HG03095 (cell line): ENCODE measurements at regions not wholly inside any gene's neighbourhood (a gene's known extent, or its start where the extent isn't known, plus 50 kb on each side); places are given as distances from the start of the nearest gene placed in this dataset.
"Not testable (repeated sequence)": the region's sequence is repeated elsewhere in the genome, so short reads cannot be mapped to it uniquely, and the experiment has no call there.

Experiments used
- ATAC-seq: cut with Tn5 transposase; IDR thresholded peaks from one replicate; pipeline ENCODE4 v1.9.1; 2021; ENCODE audit warnings: moderate library complexity; ENCODE audit not compliant: unreplicated experiment

DNA sequence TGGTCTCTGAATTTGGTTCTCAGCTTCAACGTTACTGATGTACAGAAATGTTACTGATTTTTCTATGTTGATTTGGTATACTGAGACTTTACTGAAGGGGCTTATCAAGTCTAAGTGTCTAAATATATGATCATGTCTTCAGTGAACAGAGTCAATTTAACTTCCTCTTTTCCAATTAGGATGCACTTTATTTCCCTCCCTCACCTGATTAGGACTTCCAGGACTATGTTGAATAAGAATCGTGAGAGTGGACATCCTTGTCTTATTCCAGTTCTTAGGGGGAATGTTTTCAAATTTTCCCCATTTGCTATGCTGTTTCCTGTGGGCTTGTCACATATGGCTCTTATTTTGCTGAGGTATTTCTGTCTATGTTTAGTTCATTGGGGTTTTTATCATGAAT, 349.5 kb downstream of the PRR16 start:
- ATAC-seq, result no peak

DNA sequence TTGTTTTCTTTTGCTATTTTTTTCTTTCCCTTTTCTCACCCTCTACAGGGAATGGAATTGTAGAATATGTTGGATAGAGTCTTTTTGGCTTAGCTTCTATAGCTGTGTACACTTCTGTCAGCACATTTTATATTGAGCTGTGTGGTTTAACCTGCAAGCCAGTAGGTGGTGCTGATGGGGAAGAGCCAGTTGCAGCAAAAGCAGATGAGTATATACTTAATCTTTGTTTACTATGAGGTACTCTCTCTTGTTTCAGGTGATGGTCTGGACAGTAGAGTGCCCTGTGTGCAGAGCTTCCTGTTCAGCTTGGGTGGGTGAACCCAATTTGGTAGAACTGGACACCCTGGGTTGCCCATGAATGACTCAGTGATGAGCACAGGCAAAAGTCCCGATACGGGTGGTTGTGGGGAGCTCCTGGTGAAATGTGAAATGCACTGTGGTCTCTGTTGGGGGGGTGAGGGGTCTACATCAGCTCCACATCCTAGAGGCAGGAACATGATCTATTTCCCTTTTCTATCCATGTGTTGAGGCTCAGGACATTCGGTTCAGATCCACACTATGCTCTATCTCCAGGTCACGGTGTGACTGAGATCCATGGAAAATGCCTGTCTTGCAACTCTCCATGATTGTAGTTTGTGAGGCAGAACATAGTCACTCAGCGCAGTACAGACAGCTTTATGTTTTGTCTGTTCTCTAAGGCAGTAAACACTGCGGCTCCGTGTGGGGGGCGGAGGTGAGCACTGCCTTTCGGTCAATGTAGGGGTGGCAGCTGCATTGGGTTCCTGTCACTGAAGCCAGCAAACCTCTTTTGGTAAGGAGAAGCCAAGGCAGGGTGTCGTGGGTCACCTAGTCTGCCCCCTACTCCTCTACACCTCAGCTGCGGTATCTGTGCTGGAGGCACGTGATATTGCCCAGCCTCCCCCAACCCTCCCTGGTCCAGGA, 353.2 kb downstream of the PRR16 start:
- ATAC-seq, result no peak

DNA sequence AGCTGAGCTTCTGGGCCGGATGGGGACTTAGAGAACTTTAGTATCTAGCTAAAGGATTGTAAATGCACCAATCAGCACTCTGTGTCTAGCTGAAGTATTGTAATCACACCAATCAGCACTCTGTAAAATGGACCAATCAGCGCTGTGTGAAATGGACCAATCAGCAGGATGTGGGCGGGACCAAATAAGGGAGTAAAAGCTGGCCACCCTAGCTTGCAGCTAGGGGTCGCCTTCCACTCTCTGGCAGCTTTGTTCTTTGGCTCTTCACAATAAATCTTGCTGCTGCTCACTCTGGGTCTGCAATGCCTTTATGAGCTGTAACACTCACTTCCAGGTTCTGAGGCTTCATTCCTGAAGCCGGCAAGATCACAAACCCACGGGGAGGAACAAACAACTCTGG, 354.0 kb downstream of the PRR16 start:
- ATAC-seq, result no peak

DNA sequence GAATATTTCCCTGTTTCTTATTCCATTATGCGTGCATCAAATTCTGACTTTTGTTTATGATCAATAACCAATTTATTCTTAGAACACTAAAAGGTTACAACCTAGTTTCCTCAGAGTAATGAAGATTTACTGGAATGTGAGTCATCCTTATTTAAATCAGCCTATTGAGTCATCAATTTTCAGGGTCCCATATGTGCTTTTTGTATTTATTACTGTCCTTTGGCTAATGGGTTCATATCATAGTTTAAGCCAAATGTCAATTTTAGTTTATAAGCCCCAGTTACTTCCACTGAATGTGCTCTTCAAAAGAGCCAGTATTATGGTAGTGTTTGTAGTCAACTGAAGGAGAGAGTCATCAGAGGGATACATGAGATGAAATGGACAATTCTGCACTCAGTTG, 359.2 kb downstream of the PRR16 start:
- ATAC-seq, result no peak

DNA sequence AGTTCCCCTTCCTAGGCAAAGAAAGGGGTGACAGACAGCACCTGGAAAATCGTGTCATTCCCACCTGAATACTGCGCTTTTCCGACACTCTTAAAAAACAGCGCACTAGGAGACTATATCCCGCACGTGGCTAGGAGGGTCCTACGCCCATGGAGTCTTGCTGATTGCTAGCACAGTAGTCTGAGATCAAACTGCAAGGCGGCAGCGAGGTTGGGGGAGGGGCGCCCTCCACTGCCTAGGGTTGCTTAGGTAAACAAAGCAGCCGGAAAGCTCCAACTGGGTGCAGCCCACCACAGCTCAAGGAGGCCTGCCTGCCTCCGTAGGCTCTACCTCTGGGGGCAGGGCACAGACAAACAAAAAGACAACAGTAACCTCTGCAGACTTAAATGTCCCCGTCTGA, 367.5 kb downstream of the PRR16 start:
- ATAC-seq, result not testable (repeated sequence)

DNA sequence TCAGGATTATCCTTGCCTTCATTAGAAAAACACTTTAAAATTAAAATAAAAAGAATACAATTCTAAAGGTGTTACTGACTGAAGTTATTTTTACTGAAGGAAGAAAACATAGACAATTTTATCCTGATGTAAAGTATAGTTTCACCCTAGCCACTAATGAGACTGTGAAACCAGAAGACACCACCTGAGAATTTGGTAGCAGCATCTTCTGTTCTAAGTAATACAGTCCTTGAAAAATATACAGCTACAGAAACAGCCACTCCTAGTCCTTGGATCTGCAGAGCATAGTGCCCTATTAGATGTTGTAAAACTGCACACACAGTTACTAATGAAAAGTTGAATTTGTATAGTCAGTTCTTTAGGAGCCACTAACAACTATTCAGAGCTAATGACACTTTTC, 377.7 kb downstream of the PRR16 start:
- ATAC-seq, result no peak

DNA sequence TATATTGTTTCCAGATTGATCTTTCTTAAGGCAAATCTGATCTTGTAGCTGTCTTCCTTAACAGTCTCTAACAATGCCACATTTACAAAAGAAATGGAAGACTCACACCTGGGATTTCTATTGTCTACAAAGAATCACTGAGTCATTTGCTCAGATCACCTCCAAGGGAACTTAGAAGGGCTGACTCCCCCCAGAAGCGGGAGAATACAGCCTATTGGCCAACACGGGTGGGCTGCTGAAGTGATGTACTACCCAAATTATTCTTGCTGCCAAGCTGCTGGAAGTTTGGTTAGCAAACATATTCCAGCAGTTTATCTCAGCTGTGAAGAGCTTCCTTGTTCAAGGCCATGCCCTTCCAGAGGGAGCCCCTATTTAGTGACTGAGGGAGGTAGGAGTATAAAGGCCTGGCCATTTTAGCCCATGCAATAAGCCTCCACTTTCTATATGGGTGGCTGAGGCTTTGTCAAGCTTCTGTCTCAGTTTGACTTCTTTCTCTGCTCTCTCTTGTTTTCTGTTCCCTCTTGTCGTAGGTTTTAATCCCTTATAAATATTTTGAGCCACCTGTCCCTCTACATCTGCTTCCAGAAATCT, 379.4 kb downstream of the PRR16 start:
- ATAC-seq, result no peak

DNA sequence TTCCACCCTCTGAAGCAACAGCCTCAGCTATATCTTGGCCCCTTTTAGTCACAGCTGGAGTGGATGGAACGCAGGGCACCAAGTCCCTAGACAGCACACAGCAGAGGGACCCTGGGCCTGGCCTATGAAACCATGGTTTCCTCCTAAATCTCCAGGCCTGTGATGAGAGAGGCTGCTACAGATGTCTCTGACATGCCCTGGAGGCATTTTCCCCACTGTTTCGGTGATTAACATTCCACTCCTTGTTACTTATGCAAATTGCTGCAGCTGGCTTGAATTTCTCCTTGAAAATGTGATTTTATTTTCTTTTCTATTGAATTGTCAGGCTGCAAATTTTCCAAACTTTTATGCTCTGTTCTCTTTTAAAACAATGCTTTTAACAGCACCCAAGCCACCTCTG, 384.8 kb downstream of the PRR16 start:
- no peak for ATAC-seq

DNA sequence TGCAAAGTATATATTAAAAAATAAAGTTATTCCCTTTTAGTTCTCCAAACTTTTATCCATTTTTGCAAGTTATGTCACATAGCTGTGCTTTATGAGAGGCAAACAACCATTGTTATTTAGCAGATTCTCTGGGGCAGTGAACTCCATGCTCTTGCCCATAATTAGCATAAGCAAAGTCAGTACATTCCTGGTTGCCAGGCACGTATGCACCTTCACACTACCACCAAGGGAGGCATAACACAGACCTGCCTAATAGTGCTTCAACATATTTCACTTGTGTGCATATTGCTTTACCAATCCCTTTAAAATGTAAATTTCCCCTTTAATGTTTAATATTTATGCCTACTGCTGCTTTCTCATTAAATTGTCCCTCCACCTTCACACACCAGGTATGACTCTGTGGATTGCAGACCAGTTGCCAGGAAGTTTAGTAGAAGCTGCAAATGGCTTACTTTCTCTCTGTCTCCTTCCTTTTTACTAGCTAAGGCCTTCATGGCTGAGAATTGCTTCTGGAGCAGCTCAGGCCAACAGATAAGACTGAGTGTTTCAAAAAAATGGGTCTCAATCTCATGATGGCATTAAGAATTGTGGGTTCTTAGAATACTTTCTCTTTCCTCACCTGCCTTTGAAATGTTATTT, 388.2 kb downstream of the PRR16 start:
- ATAC-seq, result no peak

DNA sequence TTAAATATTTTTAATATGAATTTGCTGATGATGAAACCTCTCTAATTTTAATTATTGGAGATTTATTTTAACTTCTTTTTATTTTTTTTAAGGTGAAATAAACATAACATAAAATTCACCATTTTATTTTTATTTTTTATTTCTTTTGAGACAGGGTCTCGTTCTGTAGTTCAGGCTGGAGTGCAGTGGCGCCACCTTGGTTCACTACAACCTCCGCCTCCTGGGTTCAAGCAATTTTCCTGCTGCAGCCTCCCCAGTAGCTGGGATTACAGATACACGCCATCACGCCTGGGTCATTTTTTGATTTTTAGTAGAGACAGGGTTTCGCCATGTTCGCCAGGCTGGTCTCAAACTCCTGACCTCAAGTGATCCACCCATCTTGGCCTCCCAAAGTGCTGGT, 402.9 kb downstream of the PRR16 start:
- ATAC-seq, result no peak

DNA sequence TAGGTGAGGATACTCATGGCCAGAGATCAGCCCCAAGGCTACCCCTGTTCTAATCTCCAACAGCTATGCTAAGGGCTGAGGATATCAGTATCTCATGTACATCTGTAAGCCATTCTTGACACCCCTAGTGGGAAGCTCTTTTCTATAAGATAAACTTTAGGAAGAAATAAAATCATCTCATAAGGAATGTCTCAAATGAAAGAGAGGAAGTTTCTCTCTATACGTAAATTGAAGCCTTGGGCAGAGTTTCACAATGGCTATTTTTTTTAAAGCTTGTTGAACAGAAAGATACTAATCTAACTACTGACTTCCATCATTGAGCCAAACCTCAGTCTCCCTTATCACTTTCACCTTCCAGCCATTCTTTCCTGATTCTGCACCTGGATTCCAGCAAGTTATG, 405.7 kb downstream of the PRR16 start:
- ATAC-seq, result no peak

DNA sequence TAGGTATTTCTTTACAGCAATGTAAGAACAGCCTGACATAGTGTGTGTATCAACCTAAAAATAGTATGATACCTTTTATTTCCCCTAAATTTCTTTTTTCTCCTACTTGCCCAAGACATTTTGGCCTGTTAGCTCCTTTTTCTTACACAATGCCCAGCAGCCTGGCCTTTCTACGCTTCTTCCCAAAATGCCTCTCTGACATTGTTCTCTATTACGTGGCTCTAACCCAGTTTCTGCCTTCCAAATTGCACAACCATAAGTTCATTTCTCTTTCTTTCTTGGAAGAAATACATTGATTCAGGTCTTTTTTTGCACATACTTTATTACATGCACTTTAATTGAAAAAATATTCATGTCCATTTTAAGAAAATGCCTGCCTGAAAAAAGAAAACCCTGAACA, 408.2 kb downstream of the PRR16 start:
- no peak for ATAC-seq

DNA sequence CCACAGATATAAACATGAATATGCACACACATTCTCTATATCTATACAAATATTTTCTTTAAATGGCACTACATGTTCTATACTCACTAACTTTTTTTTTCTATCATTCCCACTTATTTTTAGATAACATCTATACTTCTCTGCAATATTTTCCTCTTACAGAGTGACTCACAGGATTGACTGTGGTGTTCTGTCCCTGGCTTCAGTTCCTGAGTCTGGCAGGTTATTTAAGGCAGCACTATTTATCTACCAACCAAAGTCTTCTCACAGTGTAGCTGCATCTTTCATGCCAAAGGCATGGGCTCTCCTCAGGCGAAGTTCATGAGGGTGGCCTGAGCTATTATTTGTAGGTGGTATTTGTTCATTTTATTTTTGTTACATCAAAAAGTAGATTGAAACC, 409.0 kb downstream of the PRR16 start:
- no peak for ATAC-seq

DNA sequence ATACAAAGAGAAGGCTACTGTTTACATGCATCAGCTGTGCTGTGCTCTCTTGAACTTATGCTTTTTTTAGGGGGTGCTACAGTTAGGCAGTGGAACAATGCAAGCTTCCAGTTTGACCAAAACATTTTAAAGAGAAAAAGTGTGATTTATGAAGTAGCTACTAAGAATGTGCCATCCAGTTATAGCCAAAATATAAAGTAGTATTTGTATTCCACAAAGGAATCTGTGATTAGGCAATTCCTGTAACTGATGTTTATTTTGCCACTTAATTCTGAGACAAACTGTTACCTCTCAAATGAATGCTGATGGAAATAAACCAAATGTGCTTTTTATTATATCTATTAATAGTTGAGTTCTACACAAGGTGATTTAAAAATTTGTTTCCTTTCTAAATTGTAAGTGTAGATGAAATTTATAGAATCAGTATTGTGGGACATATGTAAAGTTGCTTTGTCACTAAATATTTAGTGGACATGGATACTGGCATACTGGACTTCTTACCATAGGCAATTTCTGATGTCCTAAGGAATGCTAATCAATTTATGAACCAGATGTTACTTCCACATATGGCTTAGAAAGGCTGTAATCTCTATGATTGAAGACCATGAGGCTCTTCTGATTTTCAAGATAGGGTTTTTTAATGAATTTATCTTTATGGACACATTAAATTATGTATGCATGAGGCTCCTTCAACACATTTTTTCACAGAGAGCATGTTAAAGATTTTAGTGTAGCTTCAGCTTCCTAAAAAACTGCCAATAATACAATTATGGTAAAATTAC, 410.2 kb downstream of the PRR16 start:
- ATAC-seq, result no peak

DNA sequence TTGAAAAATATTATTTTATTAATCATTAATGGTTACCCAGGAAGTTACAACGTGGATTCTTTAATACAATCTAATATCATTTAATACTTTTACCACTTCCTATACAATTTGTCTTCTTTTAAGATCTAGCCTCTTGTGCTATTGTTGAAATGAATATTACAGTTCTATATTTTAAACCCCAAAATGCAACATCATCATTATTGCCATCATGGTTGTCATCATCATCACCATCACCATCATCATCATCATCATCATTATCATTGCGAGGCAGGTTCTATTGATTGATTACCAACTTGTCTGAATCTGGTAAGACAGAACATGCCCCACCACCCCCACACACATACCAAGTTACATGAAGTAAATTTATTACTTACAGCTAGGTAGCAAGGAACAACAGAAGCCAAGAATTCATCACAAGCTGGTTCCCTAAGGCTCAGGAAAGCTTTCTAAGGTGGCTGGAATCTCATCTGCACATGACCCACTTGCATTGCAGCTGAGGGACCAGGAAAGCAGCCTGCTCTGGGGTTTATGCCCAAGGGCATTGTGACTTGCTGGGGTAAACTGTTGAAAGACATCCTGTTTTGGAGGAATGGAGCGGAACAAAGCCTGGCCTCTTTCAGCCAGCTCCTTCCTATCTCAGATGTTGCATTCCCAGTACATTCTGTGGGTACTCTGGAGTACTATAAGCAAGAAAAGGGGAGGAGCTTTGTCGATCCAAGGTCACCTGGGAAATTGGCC, 418.1 kb downstream of the PRR16 start:
- ATAC-seq, result no peak

DNA sequence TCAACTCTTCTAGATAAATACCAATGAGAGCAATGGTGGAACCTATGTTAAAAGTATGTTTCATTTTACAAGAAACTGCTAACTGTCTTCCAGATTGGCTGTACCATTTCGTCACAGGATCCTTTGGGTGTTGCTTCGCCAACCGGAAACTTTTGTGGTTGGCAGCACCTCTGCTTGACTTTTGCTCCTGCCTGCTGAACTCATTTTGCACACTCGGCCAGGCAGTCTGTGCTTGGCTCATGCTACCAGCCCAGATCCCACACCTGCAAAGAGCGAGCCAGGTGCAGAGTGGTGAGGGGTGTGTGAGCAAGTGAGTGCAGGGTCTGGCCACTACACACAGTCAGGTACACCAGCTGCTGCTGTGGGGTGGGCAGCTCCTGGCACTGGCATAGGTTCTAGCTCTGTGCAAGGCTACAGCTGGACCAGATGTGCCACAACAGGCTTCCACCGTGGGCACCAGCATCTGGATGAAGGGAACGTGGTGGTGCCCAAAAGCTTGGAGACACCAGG, 422.3 kb downstream of the PRR16 start:
- no peak for ATAC-seq

DNA sequence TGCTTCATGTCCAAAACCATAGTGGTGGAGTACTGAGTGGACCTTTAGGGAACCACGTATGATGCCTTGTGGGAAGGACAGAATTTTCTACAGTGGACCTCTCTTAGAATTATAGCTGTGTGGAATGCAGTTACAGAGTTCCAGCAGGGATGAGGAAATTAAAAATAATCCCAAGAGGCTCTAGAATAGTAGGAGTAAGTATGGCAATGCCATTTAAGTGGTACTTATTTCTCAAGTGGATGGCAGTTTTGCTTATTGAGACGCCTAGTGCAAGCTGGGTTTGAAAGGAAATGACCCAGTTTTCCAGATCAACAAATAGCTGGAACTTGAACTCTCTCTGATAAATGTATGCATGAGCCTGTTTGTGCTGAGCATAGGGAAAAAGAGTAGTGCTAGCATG, 431.6 kb downstream of the PRR16 start:
- ATAC-seq, result no peak

DNA sequence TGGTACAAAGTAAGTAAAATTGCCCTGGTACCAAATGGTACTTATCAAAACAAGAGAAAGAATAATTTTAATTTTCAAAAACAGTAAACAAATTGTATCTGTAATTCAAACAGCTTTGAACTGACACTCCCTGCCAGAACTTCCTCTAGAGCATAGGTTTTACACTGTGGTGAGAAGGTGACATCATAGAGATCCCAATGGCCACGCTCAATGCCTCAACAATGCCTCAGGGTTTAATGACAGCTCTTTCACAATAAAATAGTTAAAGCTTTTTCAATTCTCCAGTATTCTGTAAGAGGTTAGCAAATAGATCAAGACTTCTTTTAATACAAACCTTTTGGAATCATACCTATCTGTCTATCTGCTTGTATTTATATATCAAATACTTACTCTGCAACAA, 437.1 kb downstream of the PRR16 start:
- ATAC-seq, result no peak

DNA sequence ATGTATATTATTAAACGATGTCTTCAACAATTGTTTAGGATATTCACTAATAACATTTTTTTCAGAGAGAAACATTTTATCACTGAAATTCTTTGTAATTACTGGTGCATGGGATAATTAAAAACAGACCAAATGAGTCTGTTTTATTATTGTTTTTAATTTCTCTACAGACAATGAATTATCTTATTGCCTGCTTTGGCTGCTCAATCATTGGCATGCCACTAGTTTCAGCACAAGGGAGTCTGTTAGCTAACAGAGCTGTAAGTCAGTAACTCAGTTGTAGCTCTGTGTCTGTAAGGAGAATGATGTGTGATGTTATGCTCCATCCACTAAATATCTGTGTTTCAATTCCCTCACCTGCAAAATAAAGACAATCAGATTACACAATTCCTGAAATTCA, 443.9 kb downstream of the PRR16 start:
- ATAC-seq, result no peak

DNA sequence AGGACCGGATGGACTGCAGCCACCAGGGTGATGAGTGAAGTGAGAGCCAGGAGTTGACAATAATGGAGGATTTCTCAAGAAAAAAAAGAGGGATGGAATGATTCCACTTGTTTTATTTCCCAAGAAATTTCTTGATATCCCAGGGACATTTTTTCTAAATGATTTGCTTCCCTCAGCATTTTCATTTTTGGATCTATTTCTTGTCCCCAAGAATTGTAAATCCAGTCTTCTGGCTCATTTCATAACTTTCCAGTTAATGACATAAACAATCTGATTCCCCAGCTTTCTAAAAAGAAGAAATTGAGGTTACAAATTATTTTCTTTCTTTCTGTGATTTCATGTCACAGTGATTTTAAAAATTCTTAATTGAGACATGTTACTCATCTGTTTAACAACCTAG, 446.5 kb downstream of the PRR16 start:
- no peak for ATAC-seq
